HEK293T (cell line): ENCODE measurements at regions not wholly inside any gene's neighbourhood (a gene's known extent, or its start where the extent isn't known, plus 50 kb on each side); places are given as distances from the start of the nearest gene placed in this dataset.

Experiments
- CTCF ChIA-PET: fragments of 350-600 bp; formaldehyde crosslinking; extraction: SDS; loops from one replicate; lab custom pipeline; 2021; ENCODE audit warnings: antibody characterized with exemption, inconsistent platforms; lab: Yijun Ruan, JAX
- POLR2A ChIA-PET: fragments of 350-600 bp; formaldehyde crosslinking; extraction: SDS; loops from one replicate; lab custom pipeline; 2020; ENCODE audit warnings: antibody characterized with exemption, inconsistent platforms; lab: Yijun Ruan, JAX
- DNase-seq: peaks from one replicate; pipeline ENCODE4 v3.0.0; 2012; ENCODE audit warnings: mixed read lengths; ENCODE audit errors: extremely low spot score
- ARNT ChIP-seq: fragments of 450-650 bp; IDR thresholded peaks from 2 replicates; pipeline ENCODE4 v1.6.1; 2017; ENCODE audit warnings: mild to moderate bottlenecking
- BHLHE40 ChIP-seq: fragments of 450-650 bp; IDR thresholded peaks from 2 replicates; pipeline ENCODE4 v1.6.1; 2016; ENCODE audit warnings: mild to moderate bottlenecking, moderate library complexity, borderline replicate concordance
- CTBP1 ChIP-seq: fragments of 450-650 bp; IDR thresholded peaks from 2 replicates; pipeline ENCODE4 v1.6.1; 2016; ENCODE audit warnings: borderline replicate concordance
- ELF4 ChIP-seq: fragments of 450-650 bp; IDR thresholded peaks from 2 replicates; pipeline ENCODE4 v1.6.1; 2017; ENCODE audit warnings: antibody characterized with exemption
- FOXA1 ChIP-seq: fragments of 450-650 bp; IDR thresholded peaks from 2 replicates; pipeline ENCODE4 v1.6.1; 2016; ENCODE audit warnings: mild to moderate bottlenecking
- FOXK2 ChIP-seq: fragments of 450-650 bp; IDR thresholded peaks from 2 replicates; pipeline ENCODE4 v1.6.1; 2016; ENCODE audit warnings: mild to moderate bottlenecking
- FOXM1 ChIP-seq: fragments of 450-650 bp; IDR thresholded peaks from 2 replicates; pipeline ENCODE4 v1.6.1; 2017; ENCODE audit warnings: mild to moderate bottlenecking, borderline replicate concordance
- HDGF ChIP-seq: fragments of 450-650 bp; IDR thresholded peaks from 2 replicates; pipeline ENCODE4 v1.6.1; 2017; ENCODE audit warnings: antibody characterized with exemption, borderline replicate concordance
- L3MBTL2 ChIP-seq: fragments of 450-650 bp; conservative IDR thresholded peaks from 2 replicates; pipeline ENCODE4 v1.6.1; 2016; ENCODE audit warnings: mild to moderate bottlenecking
- LEF1 ChIP-seq: fragments of 450-650 bp; IDR thresholded peaks from 2 replicates; pipeline ENCODE4 v1.6.1; 2017; ENCODE audit warnings: mild to moderate bottlenecking, borderline replicate concordance
- NFRKB ChIP-seq: fragments of 450-650 bp; IDR thresholded peaks from 2 replicates; pipeline ENCODE4 v1.6.1; 2016; ENCODE audit warnings: mild to moderate bottlenecking, moderate library complexity
- SP1 ChIP-seq: fragments of 450-650 bp; IDR thresholded peaks from 2 replicates; pipeline ENCODE4 v1.6.1; 2017
- SUZ12 ChIP-seq: fragments of 450-650 bp; IDR thresholded peaks from 2 replicates; pipeline ENCODE4 v1.6.1; 2016; ENCODE audit warnings: mild to moderate bottlenecking
- TARDBP ChIP-seq: fragments of 450-650 bp; IDR thresholded peaks from 2 replicates; pipeline ENCODE4 v1.6.1; 2016
- ZNF384 ChIP-seq: fragments of 450-650 bp; IDR thresholded peaks from 2 replicates; pipeline ENCODE4 v1.6.1; 2016
- TF ChIP-seq, protein P1 (sequence below): fragments of 450-650 bp; IDR thresholded peaks from 2 replicates; pipeline ENCODE4 v1.6.1; 2016

DNA sequence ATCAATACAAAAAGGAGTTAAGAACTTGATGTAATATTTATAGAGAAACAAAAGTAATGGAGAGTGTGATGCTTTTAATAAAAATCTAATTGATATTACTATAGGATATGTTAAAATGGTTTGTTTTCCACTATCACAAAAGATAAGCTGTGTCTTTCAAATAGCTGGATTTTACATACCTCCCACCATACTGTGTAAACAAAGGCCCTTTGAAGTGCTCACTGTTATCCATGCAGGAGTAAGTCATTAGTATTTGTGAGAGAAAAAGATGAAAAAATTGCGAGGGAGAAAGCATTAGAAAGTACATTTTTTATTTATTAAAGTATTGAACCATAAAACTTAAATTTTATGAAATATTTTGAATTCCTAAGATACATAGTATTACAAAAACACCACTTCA, 733.0 kb downstream of the GRIK2 start:
- no peak for DNase-seq
- ChIA-PET POLR2A (no interaction called here), CTCF (no interaction called here)
- TF ChIP-seq LEF1: no peak
- TF ChIP-seq ARNT: no peak
- TF ChIP-seq FOXK2: no peak
- no peak for TF ChIP-seq FOXM1
- TF ChIP-seq SP1: no peak
- no peak for TF ChIP-seq FOXA1
- TF ChIP-seq, protein P1, sequence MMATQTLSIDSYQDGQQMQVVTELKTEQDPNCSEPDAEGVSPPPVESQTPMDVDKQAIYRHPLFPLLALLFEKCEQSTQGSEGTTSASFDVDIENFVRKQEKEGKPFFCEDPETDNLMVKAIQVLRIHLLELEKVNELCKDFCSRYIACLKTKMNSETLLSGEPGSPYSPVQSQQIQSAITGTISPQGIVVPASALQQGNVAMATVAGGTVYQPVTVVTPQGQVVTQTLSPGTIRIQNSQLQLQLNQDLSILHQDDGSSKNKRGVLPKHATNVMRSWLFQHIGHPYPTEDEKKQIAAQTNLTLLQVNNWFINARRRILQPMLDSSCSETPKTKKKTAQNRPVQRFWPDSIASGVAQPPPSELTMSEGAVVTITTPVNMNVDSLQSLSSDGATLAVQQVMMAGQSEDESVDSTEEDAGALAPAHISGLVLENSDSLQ: no peak
- no peak for TF ChIP-seq ELF4
- TF ChIP-seq BHLHE40: no peak
- TF ChIP-seq L3MBTL2: no peak
- TF ChIP-seq TARDBP: no peak
- no peak for TF ChIP-seq ZNF384
- TF ChIP-seq SUZ12: no peak
- no peak for TF ChIP-seq HDGF

DNA sequence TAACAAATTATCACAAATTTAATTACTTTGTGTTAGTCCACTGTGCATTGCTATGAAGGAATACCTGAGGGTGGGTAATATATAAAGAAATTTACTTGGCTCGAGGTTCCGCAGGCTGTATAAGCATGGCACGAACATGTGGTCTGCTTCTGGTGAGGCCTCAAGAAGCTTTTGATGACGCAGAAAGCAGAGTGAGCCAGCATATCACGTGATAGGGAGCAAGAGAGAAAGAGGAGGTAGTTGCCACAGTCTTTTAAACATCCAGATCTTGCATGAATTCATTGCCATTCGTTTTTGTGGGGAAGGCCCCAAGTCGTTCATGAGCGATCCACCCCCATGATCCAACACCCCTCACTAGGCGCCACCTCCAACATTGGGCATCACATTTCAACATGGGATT, 733.7 kb downstream of the GRIK2 start:
- POLR2A ChIA-PET: no interaction called here
- TF ChIP-seq, protein P1: no peak
- TF ChIP-seq TARDBP (no peak), HDGF (no peak), FOXK2 (no peak), ZNF384 (no peak), LEF1 (no peak), SUZ12 (no peak), SP1 (no peak), NFRKB (no peak), L3MBTL2 (no peak), CTBP1 (no peak), ELF4 (no peak), FOXM1 (no peak), FOXA1 (no peak), ARNT (no peak), BHLHE40 (no peak)
- CTCF ChIA-PET: no interaction called here
- DNase-seq: no peak

DNA sequence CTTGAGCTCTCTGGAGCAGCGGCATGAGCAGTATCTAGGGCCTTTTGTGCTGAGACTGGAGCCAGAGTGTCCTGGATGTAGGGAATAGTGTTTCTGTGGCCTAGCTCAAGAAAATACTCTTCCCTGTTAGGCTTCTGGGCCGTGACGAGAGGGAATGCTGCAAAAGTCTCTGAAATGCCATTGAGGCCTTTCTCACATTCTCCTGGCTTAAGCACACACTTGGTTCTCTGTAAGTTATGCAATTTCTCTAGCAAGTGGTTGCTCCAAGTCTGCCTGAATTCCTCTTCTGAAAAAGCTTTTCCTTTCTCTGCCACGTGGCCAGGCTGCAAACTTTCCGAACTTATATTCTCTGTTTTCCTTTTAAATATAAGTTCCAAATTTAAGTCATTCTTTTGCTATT, 744.4 kb downstream of the GRIK2 start:
- POLR2A ChIA-PET: no interaction called here
- CTCF ChIA-PET: interaction anchor here (0.6 kb wide), 1 partner anchor 173 kb away, joined by 3 read pairs; no protein-coding TSS in a partner anchor
- no peak for DNase-seq
- TF ChIP-seq SP1 (no peak), ARNT (no peak)

DNA sequence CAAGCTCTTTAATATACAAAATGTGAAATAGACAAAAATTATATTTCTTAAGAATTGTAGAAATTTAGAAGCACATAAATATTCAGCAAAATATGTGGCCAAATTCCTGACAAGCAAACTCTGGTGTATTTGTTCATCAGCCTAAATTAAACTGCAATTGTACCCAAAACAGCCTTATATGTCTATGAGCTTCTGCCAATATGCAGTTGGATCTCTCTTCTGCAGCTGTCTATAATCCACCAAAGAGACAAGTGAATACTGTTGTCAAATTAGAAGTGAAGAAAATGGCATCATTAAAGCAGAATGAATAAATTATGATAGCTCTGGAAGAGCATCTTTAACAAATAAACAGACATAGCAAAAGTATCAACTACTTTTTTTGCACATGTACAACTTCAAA, 755.7 kb downstream of the GRIK2 start:
- TF ChIP-seq TARDBP (no peak), FOXA1 (no peak), ELF4 (no peak), ZNF384 (no peak), FOXM1 (no peak), SUZ12 (no peak), L3MBTL2 (no peak), CTBP1 (no peak), SP1 (no peak), LEF1 (no peak), NFRKB (no peak)
- TF ChIP-seq, protein P1: no peak
- POLR2A ChIA-PET: no interaction called here
- CTCF ChIA-PET: no interaction called here
- DNase-seq: no peak

DNA sequence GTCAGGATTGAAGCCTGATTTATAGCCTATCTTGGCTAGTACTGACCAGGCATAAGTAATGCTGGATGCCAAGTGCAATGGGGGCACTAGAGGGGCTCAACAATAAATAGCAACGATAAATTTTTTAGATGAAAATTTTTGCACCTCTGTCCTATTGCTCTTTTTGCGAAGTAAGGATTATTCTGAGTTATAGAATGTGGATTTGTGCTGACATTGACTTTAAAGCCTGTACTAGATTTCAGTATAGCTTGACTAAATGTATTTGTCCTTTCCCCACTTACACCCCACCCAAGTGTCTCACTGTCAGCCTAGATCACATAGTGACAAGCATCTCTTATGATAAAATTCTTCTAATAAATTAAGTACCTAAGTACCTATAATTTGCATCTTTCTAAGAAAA, 757.0 kb downstream of the GRIK2 start:
- CTCF ChIA-PET: no interaction called here
- TF ChIP-seq BHLHE40 (no peak), SUZ12 (no peak), ZNF384 (no peak), ELF4 (no peak), FOXM1 (no peak), L3MBTL2 (no peak), CTBP1 (no peak), NFRKB (no peak), TARDBP (no peak), HDGF (no peak), FOXA1 (no peak), ARNT (no peak)
- DNase-seq: no peak
- POLR2A ChIA-PET: no interaction called here

DNA sequence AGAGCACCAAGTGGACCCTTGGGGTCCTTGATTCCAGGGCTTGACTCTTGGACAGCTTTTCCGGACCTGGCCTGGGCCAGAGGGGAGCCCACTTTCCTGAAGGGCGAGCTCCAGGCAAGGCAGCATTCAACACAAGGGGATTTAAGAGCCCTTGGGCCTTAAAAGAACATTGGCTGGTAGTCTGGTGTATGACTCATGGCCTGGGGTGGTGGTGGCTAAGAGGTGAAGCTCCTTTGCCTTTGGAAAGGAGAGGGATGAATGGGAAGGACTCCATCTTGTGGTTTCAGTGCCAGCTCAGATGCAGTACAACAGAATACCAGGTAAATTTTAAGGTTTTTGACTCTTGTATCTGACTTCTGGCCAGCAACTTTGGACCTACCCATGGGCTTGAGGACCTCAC, 760.7 kb downstream of the GRIK2 start:
- POLR2A ChIA-PET: no interaction called here
- no peak for DNase-seq
- CTCF ChIA-PET: no interaction called here
- TF ChIP-seq ARNT (no peak), L3MBTL2 (no peak), FOXM1 (no peak), NFRKB (no peak), TARDBP (no peak), LEF1 (no peak), FOXK2 (no peak), HDGF (no peak), FOXA1 (no peak), SUZ12 (no peak), ZNF384 (no peak), CTBP1 (no peak), ELF4 (no peak)
- TF ChIP-seq, protein P1: no peak
